ENCODE measurements at regions not wholly inside any gene's neighbourhood (a gene's known extent, or its start where the extent isn't known, plus 50 kb on each side); places are given as distances from the start of the nearest gene placed in this dataset.

- TF ChIP-seq ZNF462 (CRISPR knock-in tag; IDR thresholded peaks at IDR 0.05) (no peak), ZNF331 (CRISPR knock-in tag; IDR thresholded peaks at IDR 0.05; ENCODE audit: low read depth) (no peak)
These were observed 76.6 kb upstream of the TEX51 start (continued) for GRCh38 chr2:126822115-126822514.

- ATAC-seq (no peak), DNase-seq (ENCODE audit: low spot score) (no peak)
- no peak overlapping the region for H3K4me3 ChIP-seq
- H3K79me2 ChIP-seq (replicated peaks; ENCODE audit: insufficient read depth): no peaks in the 10 kb centered on the region
- peaks cover 7% of the 10 kb centered on the region; the same call in 1 of the 2 replicates for H3K4me1 ChIP-seq (ENCODE audit: insufficient read depth)
- H3K27ac Mint-ChIP-seq: no peak overlapping the region
- H3K4me2 ChIP-seq: no peak overlapping the region
- no peaks in the 10 kb centered on the region for H4K20me1 ChIP-seq (replicated peaks; ENCODE audit: insufficient read depth)
- peaks cover 4% of the 10 kb centered on the region for H3K27me3 Mint-ChIP-seq (ENCODE audit: insufficient read depth, low read depth, poor library complexity)
- no peak overlapping the region for H3K4me3 Mint-ChIP-seq
- H2AFZ ChIP-seq: no peak overlapping the region
- peaks cover 9% of the 10 kb centered on the region; the same call in 1 of the 2 replicates for H3K9me2 ChIP-seq (ENCODE audit: insufficient read depth)
- no peak overlapping the region for H3K27ac ChIP-seq (ENCODE audit: low read depth)
- no peaks in the 10 kb centered on the region for H3K27me3 ChIP-seq (ENCODE audit: insufficient read depth)
- H3K36me3 ChIP-seq (ENCODE audit: insufficient read depth): no peaks in the 10 kb centered on the region
- peaks cover 7% of the 10 kb centered on the region for H3K4me1 Mint-ChIP-seq
- H3K9me3 Mint-ChIP-seq: no peaks in the 10 kb centered on the region; the same call in 2 of the 3 replicates
- H3F3A ChIP-seq (replicated peaks; ENCODE audit: low read depth): no peaks in the 10 kb centered on the region
- H3K36me3 Mint-ChIP-seq (ENCODE audit: low read depth): no peaks in the 10 kb centered on the region
- TF ChIP-seq STAT1 (IDR thresholded peaks at IDR 0.05; ENCODE audit: unreplicated experiment): no peak
- TF ChIP-seq POLR2AphosphoS5 (IDR thresholded peaks at IDR 0.05; ENCODE audit: low read depth): no peak
- no peak for TF ChIP-seq ZNF114 (CRISPR knock-in tag; IDR thresholded peaks at IDR 0.05)
- no peak for TF ChIP-seq EZH2 (IDR thresholded peaks at IDR 0.05; ENCODE audit: low read depth, unreplicated experiment)
- no peak for TF ChIP-seq ZNF331 (CRISPR knock-in tag; IDR thresholded peaks at IDR 0.05; ENCODE audit: low read depth)
- no peak for TF ChIP-seq ZNF462 (CRISPR knock-in tag; IDR thresholded peaks at IDR 0.05)
- TF ChIP-seq NANOG (IDR thresholded peaks at IDR 0.05; ENCODE audit: borderline replicate concordance): no peak
- no peak for TF ChIP-seq JUNB (IDR thresholded peaks at IDR 0.05; ENCODE audit: unreplicated experiment)
- no peak for TF ChIP-seq CTCF (conservative IDR thresholded peaks at IDR 0.05; ENCODE audit: low read depth in 2 of 2)
These were observed 75.8 kb upstream of the TEX51 start for GRCh38 chr2:126822921-126823320.
